ENCODE measurements at regions not wholly inside any gene's neighbourhood (a gene's known extent, or its start where the extent isn't known, plus 50 kb on each side); places are given as distances from the start of the nearest gene placed in this dataset.

DNA sequence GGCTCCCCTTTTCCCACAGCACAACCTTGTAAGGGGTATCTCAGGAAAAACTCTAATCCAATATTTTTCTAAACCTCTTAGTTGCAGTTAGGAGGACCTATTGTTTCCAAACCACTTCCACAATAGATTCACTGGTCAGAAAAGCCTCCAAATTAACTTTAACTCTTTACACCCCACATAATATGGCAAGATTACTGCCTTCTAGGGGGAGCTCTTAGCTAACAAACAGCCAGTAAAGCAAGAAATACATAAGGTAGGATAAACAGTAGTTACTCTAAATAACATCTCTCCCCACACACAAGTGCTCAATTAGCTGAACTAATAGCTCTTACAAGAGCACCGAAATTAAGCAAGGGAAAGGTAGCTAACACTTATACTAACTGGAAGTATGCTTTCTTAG is 192.1 kb upstream of the KIF2B start:
- no peak for ATAC-seq
- TF ChIP-seq, protein P1, sequence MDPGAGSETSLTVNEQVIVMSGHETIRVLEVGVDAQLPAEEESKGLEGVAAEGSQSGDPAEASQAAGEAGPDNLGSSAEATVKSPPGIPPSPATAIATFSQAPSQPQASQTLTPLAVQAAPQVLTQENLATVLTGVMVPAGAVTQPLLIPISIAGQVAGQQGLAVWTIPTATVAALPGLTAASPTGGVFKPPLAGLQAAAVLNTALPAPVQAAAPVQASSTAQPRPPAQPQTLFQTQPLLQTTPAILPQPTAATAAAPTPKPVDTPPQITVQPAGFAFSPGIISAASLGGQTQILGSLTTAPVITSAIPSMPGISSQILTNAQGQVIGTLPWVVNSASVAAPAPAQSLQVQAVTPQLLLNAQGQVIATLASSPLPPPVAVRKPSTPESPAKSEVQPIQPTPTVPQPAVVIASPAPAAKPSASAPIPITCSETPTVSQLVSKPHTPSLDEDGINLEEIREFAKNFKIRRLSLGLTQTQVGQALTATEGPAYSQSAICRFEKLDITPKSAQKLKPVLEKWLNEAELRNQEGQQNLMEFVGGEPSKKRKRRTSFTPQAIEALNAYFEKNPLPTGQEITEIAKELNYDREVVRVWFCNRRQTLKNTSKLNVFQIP (CRISPR knock-in tag; IDR thresholded peaks at IDR 0.05; ENCODE audit: borderline replicate concordance, low read depth), result no peak
- TF ChIP-seq ARNTL (CRISPR knock-in tag; IDR thresholded peaks at IDR 0.05; ENCODE audit: borderline replicate concordance, low read depth) (no peak), ISL1 (CRISPR knock-in tag; IDR thresholded peaks at IDR 0.05) (no peak)
- TF ChIP-seq, protein P2, sequence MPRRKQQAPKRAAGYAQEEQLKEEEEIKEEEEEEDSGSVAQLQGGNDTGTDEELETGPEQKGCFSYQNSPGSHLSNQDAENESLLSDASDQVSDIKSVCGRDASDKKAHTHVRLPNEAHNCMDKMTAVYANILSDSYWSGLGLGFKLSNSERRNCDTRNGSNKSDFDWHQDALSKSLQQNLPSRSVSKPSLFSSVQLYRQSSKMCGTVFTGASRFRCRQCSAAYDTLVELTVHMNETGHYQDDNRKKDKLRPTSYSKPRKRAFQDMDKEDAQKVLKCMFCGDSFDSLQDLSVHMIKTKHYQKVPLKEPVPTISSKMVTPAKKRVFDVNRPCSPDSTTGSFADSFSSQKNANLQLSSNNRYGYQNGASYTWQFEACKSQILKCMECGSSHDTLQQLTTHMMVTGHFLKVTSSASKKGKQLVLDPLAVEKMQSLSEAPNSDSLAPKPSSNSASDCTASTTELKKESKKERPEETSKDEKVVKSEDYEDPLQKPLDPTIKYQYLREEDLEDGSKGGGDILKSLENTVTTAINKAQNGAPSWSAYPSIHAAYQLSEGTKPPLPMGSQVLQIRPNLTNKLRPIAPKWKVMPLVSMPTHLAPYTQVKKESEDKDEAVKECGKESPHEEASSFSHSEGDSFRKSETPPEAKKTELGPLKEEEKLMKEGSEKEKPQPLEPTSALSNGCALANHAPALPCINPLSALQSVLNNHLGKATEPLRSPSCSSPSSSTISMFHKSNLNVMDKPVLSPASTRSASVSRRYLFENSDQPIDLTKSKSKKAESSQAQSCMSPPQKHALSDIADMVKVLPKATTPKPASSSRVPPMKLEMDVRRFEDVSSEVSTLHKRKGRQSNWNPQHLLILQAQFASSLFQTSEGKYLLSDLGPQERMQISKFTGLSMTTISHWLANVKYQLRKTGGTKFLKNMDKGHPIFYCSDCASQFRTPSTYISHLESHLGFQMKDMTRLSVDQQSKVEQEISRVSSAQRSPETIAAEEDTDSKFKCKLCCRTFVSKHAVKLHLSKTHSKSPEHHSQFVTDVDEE (CRISPR knock-in tag; IDR thresholded peaks at IDR 0.05), result no peak
- TF ChIP-seq, protein P3, sequence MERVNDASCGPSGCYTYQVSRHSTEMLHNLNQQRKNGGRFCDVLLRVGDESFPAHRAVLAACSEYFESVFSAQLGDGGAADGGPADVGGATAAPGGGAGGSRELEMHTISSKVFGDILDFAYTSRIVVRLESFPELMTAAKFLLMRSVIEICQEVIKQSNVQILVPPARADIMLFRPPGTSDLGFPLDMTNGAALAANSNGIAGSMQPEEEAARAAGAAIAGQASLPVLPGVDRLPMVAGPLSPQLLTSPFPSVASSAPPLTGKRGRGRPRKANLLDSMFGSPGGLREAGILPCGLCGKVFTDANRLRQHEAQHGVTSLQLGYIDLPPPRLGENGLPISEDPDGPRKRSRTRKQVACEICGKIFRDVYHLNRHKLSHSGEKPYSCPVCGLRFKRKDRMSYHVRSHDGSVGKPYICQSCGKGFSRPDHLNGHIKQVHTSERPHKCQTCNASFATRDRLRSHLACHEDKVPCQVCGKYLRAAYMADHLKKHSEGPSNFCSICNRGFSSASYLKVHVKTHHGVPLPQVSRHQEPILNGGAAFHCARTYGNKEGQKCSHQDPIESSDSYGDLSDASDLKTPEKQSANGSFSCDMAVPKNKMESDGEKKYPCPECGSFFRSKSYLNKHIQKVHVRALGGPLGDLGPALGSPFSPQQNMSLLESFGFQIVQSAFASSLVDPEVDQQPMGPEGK (CRISPR knock-in tag; IDR thresholded peaks at IDR 0.05; ENCODE audit: borderline replicate concordance), result no peak

DNA sequence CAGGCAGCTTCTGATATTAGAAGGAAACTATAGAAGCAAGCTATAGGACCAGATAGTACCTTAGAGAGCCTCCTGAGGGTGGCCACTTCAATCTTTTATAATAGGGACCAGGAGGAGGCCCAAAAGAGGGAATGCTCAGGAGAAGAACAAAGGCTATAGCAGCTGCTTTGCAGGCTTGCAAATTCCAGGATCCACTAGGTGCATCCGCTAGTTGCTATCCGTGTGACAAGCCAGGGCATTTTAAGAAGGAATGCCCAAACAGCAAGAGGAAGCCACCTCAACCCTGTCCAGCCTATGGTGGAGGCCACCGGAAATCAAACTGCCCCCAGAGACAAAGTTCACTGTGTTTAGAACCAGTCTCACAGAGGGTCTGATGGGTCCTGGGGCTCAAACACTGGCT is 192.6 kb upstream of the KIF2B start:
- no peak for ATAC-seq
- TF ChIP-seq, protein P1 (CRISPR knock-in tag; IDR thresholded peaks at IDR 0.05; ENCODE audit: borderline replicate concordance, low read depth), result no peak
- TF ChIP-seq CSDC2 (CRISPR knock-in tag; IDR thresholded peaks at IDR 0.05), result no peak
- TF ChIP-seq ARNTL (CRISPR knock-in tag; IDR thresholded peaks at IDR 0.05; ENCODE audit: borderline replicate concordance, low read depth), result no peak
- no peak for TF ChIP-seq ZFP3 (CRISPR knock-in tag; IDR thresholded peaks at IDR 0.05)
- TF ChIP-seq BACH2 (CRISPR knock-in tag; IDR thresholded peaks at IDR 0.05; ENCODE audit: borderline replicate concordance), result no peak
- TF ChIP-seq ZFP30 (CRISPR knock-in tag; IDR thresholded peaks at IDR 0.05), result no peak
- no peak for TF ChIP-seq SNAI2 (CRISPR knock-in tag; IDR thresholded peaks at IDR 0.05)
- no peak for TF ChIP-seq PPARA (CRISPR knock-in tag; IDR thresholded peaks at IDR 0.05; ENCODE audit: borderline replicate concordance)
- TF ChIP-seq TOX (CRISPR knock-in tag; IDR thresholded peaks at IDR 0.05; ENCODE audit: borderline replicate concordance), result no peak
- TF ChIP-seq, protein P2 (CRISPR knock-in tag; IDR thresholded peaks at IDR 0.05), result no peak
- no peak for TF ChIP-seq ESRRG (CRISPR knock-in tag; IDR thresholded peaks at IDR 0.05)
- TF ChIP-seq, protein P4, sequence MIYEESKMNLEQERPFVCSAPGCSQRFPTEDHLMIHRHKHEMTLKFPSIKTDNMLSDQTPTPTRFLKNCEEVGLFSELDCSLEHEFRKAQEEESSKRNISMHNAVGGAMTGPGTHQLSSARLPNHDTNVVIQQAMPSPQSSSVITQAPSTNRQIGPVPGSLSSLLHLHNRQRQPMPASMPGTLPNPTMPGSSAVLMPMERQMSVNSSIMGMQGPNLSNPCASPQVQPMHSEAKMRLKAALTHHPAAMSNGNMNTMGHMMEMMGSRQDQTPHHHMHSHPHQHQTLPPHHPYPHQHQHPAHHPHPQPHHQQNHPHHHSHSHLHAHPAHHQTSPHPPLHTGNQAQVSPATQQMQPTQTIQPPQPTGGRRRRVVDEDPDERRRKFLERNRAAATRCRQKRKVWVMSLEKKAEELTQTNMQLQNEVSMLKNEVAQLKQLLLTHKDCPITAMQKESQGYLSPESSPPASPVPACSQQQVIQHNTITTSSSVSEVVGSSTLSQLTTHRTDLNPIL (CRISPR knock-in tag; IDR thresholded peaks at IDR 0.05; ENCODE audit: low read depth), result no peak
- no peak for TF ChIP-seq OSR1 (CRISPR knock-in tag; IDR thresholded peaks at IDR 0.05)
- TF ChIP-seq ZC3H10 (CRISPR knock-in tag; IDR thresholded peaks at IDR 0.05), result no peak
- no peak for TF ChIP-seq RARB (CRISPR knock-in tag; IDR thresholded peaks at IDR 0.05)

DNA sequence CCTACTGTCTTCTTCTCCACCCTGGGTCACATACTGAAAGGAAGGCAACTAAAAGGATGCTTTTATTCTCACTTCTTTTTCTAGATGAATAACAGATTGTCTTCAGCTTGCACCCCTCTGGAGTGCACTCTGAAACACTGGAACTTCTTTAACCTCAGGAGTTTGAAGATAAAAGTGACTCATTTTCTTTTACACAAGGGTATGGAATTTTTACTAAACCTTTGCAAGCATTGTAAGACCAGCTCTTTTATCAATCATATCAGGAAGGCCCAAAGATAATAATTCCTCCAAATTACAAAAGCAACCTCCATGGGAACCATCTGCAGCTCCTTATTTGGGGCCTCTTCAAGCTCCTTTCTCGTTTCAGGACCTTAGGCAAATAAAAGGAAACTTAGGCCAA is 193.5 kb upstream of the KIF2B start:
- ATAC-seq, result peak; percentile 14; the same call in 2 of the 3 replicates

More for the DNA sequence above, 193.5 kb upstream of the KIF2B start:
- TF ChIP-seq TOX (CRISPR knock-in tag; IDR thresholded peaks at IDR 0.05; ENCODE audit: borderline replicate concordance) (no peak), ISL1 (CRISPR knock-in tag; IDR thresholded peaks at IDR 0.05) (no peak), ZC3H10 (CRISPR knock-in tag; IDR thresholded peaks at IDR 0.05) (no peak), GLIS3 (CRISPR knock-in tag; IDR thresholded peaks at IDR 0.05) (no peak), ZNF565 (CRISPR knock-in tag; conservative IDR thresholded peaks at IDR 0.05; ENCODE audit: low read depth) (no peak), BACH2 (CRISPR knock-in tag; IDR thresholded peaks at IDR 0.05; ENCODE audit: borderline replicate concordance) (no peak), OSR1 (CRISPR knock-in tag; IDR thresholded peaks at IDR 0.05) (no peak)
- TF ChIP-seq, protein P5, sequence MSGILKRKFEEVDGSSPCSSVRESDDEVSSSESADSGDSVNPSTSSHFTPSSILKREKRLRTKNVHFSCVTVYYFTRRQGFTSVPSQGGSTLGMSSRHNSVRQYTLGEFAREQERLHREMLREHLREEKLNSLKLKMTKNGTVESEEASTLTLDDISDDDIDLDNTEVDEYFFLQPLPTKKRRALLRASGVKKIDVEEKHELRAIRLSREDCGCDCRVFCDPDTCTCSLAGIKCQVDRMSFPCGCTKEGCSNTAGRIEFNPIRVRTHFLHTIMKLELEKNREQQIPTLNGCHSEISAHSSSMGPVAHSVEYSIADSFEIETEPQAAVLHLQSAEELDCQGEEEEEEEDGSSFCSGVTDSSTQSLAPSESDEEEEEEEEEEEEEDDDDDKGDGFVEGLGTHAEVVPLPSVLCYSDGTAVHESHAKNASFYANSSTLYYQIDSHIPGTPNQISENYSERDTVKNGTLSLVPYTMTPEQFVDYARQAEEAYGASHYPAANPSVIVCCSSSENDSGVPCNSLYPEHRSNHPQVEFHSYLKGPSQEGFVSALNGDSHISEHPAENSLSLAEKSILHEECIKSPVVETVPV (CRISPR knock-in tag; IDR thresholded peaks at IDR 0.05), result no peak
- TF ChIP-seq, protein P2 (CRISPR knock-in tag; IDR thresholded peaks at IDR 0.05), result no peak

Measured in SK-N-SH treated with all-trans-retinoic acid at 6 μM for 48 hours (cell line).